Activated T-cell treated with anti-CD3 and anti-CD28 coated beads, Interleukin-2, amount 50 U/mL, for 1 hour (primary cell): ENCODE measurements at regions not wholly inside any gene's neighbourhood (a gene's known extent, or its start where the extent isn't known, plus 50 kb on each side); places are given as distances from the start of the nearest gene placed in this dataset.
"Not testable (repeated sequence)": the region's sequence is repeated elsewhere in the genome, so short reads cannot be mapped to it uniquely, and the experiment has no call there.

ENCODE experiments used
- DNase-seq: peaks from one replicate; pipeline ENCODE4 v3.0.0-alpha.2; 2020

GRCh38 chr1:200317236-200317635, 92.6 kb downstream of the ZNF281 start:
- no peak for DNase-seq

- no peak for DNase-seq
These were observed 93.6 kb downstream of the ZNF281 start for GRCh38 chr1:200316148-200316803.

GRCh38 chr1:200314085-200314750, 95.6 kb downstream of the ZNF281 start:
- no peak for DNase-seq

GRCh38 chr1:200311256-200311655, 98.6 kb downstream of the ZNF281 start:
- DNase-seq: no peak

- no peak for DNase-seq
These were observed 99.0 kb downstream of the ZNF281 start for GRCh38 chr1:200310824-200311223.

GRCh38 chr1:200307755-200308066, 102.1 kb downstream of the ZNF281 start:
- no peak for DNase-seq

GRCh38 chr1:200306944-200307754, 102.7 kb downstream of the ZNF281 start:
- DNase-seq: no peak

- DNase-seq: no peak
These were observed 104.0 kb downstream of the ZNF281 start for GRCh38 chr1:200305806-200306205.

- no peak for DNase-seq
These were observed 105.7 kb downstream of the ZNF281 start for GRCh38 chr1:200304171-200304570.

- DNase-seq: no peak
These were observed 106.9 kb downstream of the ZNF281 start for GRCh38 chr1:200302921-200303290.

- DNase-seq: peak; percentile 75
These were observed 107.5 kb downstream of the ZNF281 start for GRCh38 chr1:200302192-200302920.

GRCh38 chr1:200301152-200301551, 108.7 kb downstream of the ZNF281 start:
- DNase-seq: no peak

GRCh38 chr1:200299571-200299970, 110.3 kb downstream of the ZNF281 start:
- no peak for DNase-seq

GRCh38 chr1:200298242-200298641, 111.6 kb downstream of the ZNF281 start:
- DNase-seq: no peak

GRCh38 chr1:200296091-200296661, 113.7 kb downstream of the ZNF281 start:
- DNase-seq: no peak

GRCh38 chr1:200294241-200294640, 115.6 kb downstream of the ZNF281 start:
- DNase-seq: no peak

GRCh38 chr1:200292699-200293098, 117.1 kb downstream of the ZNF281 start:
- no peak for DNase-seq

- no peak for DNase-seq
These were observed 118.7 kb downstream of the ZNF281 start for GRCh38 chr1:200291106-200291505.

GRCh38 chr1:200290010-200290685, 119.7 kb downstream of the ZNF281 start:
- DNase-seq: no peak

GRCh38 chr1:200288226-200288625, 121.6 kb downstream of the ZNF281 start:
- no peak for DNase-seq

- DNase-seq: not testable (repeated sequence)
These were observed 125.6 kb downstream of the ZNF281 start for GRCh38 chr1:200284236-200284635.

- no peak for DNase-seq
These were observed 127.2 kb downstream of the ZNF281 start for GRCh38 chr1:200282497-200283122.
